Transverse colon (tissue), 4 donors: ENCODE measurements at regions not wholly inside any gene's neighbourhood (a gene's known extent, or its start where the extent isn't known, plus 50 kb on each side); places are given as distances from the start of the nearest gene placed in this dataset.

Experiments
- CTCF ChIP-seq, 5 experiments: fragments of 200-600 bp in 3 of 5; fragments of 450-650 bp in 2 of 5; sonication (generic) in 3 of 5; IDR thresholded peaks; 1 replicate in 2 of 5; 2 replicates in 3 of 5; pipeline ENCODE4 v1.5.1; 2016 to 2017; ENCODE audit warnings: antibody characterized with exemption in 5 of 5, inconsistent platforms in 3 of 5, mild to moderate bottlenecking in 2 of 5, moderate library complexity in 1 of 5
- EP300 ChIP-seq: sonication (generic); formaldehyde crosslinking; IDR thresholded peaks from one replicate; pipeline ENCODE4 v1.6.1; 2017; ENCODE audit warnings: antibody characterized with exemption, low read depth
- POLR2A ChIP-seq: fragments of 450-650 bp; IDR thresholded peaks from one replicate; pipeline ENCODE4 v1.6.1; 2016; ENCODE audit warnings: antibody characterized with exemption, mild to moderate bottlenecking, moderate library complexity
- POLR2AphosphoS5 ChIP-seq, 3 donors: sonication (generic); formaldehyde crosslinking; IDR thresholded peaks; one replicate each; pipeline ENCODE4 v1.6.1; 2016; ENCODE audit warnings: antibody characterized with exemption in 3 of 3

GRCh38 chr10:81036257-81036656, 498.6 kb downstream of the SH2D4B start:
- no peak for TF ChIP-seq CTCF (IDR thresholded peaks at IDR 0.05)
- TF ChIP-seq POLR2AphosphoS5 (IDR thresholded peaks at IDR 0.05), result no peak
- TF ChIP-seq POLR2A, result no peak
- TF ChIP-seq EP300, result no peak
